NCI-H2171 (cell line): ENCODE measurements at regions not wholly inside any gene's neighbourhood (a gene's known extent, or its start where the extent isn't known, plus 50 kb on each side); places are given as distances from the start of the nearest gene placed in this dataset.

Experiments used
- DNase-seq: peaks from one replicate; lab custom pipeline; 2025; lab: John Stamatoyannopoulos, UW

DNA sequence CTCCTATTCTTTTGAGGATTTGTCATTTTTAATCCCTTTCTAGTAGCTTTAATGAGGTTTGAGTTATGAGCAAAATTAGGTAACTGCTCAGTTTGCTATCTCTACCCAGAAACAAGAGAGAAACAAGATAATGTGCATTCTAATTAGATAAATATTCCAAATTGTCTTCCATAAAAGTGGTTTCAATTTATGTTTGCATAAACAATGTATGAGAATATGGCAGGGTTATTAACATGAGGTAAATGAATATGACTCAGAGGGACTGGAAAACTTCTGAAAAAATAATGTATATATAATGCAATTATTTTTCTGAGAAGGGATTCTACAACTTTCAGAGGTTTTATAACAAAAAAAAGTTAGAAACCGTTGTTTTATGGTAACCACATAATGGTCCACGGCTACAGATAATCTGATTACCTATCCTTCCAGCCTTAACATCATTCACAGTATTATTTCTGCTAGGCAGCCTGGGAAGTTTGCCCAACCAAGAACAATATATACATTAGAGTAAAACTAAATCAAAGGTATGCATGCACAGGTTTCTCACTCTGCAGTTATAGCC, 101.2 kb downstream of the CRPPA start:
- no peak for DNase-seq

DNA sequence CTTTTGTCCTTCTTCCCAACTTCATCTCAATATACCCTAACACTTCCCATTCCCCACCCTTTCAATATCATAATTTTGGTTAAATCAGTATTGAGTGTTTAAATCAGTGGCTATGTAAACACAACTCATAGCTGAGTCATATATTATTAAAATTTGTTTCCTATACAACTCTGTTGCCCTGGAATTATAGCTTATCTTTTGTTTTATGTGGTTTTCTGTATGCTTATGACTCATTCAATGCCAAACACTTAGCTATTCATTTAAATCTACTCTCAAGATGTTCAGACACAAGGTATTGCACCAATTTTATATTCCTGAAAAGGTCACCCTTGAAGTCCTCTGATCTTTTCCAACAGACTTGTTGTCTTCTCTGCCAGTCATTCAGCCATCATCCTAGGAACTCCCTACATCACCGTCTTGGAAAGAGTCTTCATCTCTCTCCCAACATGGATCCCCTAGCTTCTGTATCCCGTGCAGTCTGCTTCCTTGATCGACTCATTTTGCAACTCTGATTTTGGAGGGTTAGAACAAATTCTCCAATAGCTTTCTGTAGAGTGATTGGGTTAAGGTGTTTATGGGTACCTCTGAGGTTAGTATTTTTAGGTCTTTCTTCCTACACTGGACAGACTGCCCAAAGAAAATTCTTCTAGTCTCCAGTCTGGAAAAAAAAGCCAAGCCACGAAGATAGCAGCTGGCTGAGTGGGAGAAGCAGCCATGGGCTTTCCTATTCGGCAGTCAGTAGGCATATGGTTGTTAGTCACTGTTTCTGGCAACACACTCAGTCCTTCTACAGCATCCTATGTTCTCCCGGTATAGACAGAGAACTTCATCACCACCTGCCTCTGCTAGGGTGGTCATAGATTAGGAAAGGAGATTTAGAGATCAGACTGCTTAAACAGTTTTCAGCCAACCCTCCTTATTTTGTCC, 102.1 kb downstream of the CRPPA start:
- no peak for DNase-seq

DNA sequence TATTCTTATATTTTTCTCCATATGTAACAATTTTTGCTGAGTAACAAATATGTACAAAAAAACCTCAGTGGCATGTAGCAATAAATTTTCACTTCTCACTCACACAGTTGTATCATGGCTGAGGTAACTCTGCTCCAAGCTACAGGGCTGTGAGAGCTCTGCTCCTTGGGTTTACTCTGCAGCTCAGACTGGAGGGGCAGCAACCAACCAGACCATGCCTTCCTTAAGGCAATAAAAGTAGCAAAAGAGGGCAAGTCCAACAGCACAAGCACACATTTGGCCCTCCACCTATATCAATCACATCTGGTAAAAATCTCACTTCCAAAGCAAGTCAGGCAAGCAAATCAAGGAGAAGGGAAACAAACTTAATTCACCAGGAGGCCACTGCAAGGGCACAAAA, 102.9 kb downstream of the CRPPA start:
- no peak for DNase-seq

DNA sequence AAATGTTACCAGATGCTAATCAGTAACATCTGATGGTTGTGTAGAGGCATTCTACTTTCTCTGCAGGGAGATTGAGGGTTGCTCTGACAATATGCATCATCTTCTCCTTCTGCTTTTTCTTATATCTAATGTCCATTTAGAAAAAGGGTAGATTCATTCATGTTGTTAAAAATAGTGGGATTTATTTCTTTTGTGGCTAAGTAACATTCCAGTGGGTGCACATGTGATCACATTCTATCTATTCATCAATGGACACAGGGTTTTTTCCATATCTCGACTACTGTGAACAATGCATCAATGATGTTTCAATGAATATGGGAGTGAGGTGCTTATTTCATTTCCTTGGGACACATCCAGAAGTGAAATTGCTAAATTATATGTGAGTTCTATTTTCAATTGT, 103.9 kb downstream of the CRPPA start:
- no peak for DNase-seq

DNA sequence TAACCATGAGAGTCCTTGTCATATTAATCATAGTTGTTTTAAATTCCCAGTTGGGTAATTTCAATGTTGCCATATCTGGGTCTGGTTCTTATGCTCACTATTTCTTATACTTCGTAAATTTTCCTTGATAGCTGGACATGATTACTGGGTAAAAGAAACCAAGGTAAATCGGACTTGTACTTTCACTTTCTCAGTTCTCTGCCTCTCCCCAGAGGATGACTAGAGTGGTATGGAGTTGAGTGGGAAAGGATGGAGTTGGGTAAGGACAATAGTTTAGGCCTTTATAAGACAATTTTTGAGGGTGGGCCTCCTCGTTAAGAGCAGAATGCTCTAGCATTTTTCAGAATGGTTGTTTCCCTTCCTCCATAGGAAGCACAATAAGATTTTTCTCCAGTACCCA, 106.1 kb downstream of the CRPPA start:
- no peak for DNase-seq

DNA sequence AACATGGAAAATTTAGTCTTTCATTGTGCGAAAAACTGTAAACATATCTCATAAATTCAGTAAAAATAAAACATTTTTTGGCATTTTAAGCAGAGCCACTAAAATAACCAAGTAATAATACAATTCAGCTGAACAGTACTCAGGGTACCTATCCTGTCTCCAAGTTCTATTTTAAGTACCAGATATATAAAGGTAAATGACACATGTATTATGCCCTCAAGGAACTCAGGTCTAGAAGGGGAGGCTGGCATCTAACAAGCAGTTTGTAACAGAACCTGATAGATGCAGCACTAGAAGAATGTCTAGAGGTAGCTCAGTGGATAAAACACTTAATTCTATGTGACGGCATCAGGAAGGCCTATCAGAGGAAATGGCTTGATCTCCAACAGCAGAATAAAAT, 112.2 kb downstream of the CRPPA start:
- no peak for DNase-seq

DNA sequence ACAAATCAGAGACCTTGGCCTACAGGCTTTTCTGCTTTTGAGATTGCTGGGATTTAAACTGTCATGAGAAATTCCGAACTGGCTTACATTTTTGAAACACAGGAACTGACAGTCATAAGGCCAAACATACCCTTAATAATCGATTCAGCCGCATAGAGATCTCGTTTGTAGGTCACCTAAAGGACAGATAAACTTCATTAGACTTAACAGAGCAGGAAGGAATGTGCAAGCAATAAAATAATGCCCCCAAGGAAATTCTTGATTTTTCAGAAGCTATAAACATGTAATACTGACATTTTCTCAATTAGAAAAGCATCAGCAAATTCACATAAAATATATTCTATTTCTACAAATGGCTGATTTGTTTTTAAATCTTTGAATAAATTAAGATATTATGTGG, 120.0 kb downstream of the CRPPA start:
- no peak for DNase-seq

DNA sequence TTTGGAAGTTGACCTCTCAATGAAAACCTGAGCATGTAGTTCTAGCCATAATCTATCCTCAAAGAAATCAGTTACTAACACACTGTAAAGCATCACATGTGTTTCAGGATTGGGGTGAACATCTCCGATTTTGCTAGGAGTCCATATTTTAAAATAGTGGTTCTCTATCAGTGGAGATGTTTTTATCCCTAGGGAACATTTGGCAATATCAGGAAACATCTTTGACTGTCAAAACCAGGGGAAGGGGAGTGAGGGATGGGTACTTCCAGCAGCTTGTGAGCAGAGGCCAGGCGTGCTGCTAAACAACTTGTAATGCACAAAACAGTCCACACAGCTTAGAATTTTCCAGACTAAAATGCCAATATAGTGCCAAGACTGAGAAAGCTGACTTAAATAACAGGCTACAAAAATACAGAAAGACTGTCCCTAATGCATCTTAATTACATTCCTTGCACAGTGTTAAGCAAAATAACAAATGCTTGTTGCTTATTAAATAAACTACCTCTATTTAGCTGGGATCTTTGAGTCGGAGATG, 120.9 kb downstream of the CRPPA start:
- no peak for DNase-seq

DNA sequence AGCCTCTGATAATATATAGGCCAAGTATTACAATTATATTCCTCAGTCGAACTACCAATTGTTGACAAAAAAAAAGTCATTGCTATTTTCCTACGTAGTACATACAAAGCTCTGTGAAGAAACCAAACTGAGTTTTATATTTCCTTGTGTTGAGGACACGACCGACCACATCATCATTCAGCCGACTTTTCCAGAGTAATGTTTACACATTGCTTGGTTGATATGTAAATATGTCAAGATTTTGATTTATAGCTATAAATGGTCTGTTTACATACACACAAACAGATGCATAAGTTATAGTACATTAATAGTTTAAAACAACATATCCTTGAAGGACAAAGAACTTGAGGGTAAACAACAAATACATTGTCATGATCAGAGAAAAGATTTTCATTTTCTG, 121.5 kb downstream of the CRPPA start:
- DNase-seq = no peak

DNA sequence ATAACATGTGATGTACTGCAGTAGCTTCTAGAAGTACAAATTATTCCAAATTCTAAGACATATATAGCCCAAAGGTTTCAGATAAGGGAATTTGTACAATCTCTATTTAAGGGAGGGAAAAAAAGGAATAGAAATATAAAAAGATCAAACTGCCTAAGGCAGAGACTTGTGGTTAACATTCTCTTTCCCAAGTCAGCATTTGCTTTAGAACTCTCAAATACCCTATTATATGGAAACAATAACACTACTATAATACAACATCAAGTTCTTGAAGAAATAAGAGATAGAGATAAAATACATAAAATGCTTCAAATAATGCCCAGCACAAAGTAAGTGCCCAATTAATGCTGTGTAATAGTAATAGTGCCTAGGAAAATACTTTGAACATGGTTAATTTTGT, 123.1 kb downstream of the CRPPA start:
- DNase-seq = no peak

DNA sequence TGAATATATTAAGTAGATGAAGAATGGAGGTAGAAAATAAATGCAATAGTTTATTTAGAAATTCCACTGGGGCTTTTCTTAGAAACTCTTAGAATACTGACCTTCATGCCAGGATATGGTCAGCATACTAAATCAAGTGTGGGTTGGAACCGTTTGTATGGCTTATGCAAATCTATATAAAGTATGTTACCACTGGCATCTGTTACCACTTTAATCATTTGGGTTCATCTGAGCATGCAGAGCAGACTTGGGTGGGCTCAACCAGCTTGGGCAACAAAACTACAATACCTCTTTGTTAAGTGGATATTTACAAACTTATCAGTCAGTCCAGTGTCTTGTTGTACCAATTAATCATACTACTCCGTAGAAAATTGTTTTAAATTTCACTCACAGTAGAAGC, 125.8 kb downstream of the CRPPA start:
- DNase-seq = no peak

DNA sequence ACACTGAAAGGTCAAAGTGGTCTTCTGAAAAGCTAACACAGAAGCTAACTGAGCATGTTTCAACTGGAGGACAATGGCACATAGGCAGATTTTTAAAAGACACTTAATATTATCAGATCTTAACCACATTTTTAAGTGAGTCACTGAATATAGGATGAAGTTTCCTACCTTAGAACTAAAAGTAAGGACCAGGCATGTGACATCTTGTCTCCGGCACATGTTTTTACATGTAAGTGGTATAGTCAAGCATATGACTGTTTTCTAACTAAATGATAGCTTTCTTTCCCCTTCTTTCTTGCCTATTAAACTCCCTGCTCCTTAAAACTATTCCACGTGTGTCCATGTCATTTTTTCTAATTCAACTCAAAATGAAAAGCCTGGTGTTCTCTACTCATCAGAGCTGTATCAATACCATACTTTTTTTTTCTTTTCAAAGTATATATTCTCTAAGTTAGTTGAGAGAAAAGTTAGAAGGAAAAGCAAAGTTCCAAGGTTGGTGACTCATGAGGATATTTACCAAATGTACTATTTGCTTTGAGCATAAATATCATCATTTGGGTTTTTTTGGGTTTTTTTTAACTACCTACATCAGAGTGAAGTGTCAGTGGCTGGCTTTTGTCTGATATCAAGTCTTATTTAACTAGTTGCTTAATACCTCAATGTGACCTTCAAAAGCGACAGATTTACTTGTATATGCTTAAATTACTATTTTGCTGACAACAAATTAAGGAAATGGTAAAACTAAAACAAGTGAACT, 127.5 kb downstream of the CRPPA start:
- no peak for DNase-seq

DNA sequence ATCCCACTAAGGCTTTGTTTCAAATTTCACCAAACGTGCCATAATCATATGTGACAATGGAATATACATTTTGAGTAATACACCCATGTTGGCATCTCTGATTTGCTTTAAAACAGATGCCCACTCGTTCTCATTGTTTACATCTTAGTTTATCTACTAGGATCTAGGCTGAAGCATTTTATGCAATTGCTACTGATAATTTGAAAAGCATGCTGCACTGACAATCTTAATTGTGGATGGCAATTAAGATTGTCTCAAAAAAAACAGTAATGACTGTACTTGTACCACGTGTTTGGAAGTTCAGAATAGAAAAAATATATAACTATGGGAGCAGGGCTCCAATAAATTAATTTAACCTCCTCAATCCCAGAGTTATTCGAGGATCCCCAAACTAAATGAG, 136.8 kb downstream of the CRPPA start:
- no peak for DNase-seq

DNA sequence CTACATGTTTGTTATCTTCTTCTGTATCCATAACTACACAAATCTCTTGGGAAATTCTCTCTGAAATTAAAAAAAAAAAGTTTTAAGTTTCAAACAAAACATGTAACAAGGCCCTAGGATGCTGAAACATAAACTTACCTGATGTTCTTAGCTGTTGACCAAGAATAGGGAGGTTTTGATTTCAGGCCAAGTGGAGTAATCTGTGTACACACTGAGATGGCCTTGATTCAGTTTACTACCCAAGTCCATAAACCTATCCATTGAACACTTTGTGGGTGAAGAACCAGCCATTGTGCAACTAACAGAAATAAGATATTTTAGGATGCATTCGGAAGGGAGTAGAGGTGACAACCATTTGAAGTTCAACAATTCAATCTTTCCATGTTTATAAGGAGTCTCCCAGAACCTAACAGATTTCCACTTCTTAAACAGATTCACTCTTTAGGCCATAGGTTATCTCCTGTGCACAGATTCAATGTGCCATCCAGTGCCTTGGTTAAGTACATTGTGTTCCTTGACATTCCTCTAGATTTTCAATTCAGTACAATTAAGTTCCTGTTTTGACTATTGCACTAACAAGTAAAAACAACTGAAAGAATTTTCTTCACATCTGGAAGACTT, 143.1 kb downstream of the CRPPA start:
- DNase-seq = no peak

DNA sequence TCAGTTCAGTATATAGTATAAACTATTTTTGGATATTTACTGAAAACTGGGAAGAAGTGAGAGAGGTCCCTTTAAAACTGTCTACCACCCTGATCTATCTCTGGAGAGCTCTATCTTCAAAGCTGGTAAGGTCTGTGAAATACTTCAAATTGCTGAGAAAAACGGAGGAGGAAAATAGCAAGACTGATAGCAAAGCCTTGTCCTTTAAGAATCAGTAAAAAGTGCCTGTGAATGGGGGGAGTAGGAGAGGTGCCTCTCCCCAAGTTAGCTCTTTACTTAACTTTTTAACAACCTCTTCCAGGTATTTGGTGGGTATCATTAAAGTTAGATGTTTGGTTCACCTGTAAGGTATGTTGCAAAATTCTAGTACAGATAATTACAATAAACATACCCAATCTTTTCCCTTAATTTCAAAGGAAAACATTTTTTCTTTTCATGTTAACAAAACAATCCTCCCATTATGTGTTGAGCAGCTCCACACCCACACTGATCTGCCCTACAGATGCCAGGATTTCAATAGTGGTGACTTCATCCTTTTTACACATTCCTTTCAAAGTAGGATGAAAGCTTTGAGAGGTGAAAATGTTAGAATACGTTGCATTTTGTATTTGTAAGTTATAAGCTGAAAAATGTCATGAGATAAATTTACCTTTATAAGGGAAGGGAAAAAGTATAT, 149.2 kb downstream of the CRPPA start:
- no peak for DNase-seq

DNA sequence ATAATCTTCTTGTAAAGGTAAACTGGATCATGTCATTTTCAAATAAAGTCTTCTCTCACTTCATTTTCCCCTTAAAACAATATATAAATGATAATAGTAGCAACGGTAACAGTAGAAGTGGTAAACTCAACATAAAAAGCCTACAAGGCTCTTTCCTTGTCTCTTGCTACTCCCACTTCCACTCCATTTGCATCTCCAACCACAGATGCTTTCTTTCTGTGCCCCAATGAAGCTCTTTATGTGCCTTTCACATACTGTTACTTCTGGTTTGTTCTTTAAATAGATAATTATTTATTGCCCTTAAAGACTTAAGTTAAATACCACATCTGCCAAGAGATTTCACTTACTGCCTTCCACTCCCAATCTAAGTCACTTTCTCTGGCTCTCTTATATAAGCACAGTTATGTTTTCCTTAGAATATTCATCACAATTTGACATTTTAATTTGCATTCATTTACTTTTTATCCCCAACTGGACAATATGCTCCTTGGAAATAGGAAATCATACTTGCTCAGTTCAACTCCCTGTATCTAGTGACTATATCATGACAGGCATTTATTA, 149.9 kb downstream of the CRPPA start:
- no peak for DNase-seq

DNA sequence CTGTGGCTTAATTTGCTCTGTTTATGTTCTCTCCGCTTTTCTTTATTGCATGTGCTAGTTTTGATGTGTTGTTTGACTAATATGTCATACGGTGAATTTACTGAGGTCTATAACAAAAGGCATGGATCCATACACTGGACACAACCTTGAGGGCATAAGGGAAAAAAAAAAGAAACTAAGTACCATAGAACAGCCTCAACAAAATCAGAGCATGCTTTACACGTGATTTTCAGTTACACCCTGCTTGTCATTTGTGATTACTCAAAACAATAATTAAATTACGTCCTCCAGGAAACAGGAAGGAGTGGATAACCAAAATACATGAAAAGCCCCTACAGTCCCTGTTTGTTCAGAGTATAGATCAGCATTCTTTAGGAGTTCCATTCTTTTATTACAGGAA, 150.5 kb downstream of the CRPPA start:
- no peak for DNase-seq

DNA sequence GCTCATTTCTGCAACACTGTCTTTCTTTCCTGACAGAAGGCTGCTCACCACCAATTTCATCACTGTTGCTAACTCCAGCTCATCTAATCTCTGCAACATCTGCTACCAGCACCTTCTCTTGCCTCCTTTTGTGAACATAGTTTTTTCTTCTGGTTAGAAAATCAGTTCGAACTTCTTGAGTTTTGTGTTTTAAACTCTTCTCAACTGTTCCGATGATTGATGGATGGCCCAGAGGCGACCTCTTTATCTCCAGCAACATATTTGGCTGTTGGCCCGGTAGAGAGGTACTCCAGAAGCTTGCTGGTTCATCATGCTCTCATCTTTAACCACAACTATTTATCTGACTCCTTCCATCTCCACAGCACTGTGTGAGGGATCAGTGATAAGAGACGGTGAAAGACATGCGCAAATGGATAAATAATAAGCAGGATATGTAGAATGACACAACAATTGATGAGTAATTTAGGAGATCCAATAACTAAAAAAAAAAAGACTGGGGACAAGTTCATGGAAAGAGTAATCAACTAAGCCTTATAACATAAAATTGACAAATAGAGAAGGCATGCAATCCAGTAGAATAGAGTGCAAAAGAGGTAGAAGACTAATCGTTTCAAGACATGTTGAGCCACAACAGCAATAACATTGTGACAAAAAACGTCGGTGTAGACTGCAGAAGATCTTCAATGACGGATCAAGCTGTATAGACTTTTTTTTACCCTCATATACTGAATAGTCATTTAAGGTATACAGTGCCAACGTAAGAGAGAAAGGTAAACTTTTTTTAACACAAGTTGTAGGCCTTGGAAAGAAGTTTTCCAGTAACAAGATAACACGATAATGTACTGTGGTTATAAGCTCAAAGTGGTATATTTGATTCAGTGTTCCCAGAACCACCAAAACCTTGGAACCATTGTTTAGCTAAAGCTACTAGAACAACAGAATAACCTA, 152.2 kb downstream of the CRPPA start:
- no peak for DNase-seq

DNA sequence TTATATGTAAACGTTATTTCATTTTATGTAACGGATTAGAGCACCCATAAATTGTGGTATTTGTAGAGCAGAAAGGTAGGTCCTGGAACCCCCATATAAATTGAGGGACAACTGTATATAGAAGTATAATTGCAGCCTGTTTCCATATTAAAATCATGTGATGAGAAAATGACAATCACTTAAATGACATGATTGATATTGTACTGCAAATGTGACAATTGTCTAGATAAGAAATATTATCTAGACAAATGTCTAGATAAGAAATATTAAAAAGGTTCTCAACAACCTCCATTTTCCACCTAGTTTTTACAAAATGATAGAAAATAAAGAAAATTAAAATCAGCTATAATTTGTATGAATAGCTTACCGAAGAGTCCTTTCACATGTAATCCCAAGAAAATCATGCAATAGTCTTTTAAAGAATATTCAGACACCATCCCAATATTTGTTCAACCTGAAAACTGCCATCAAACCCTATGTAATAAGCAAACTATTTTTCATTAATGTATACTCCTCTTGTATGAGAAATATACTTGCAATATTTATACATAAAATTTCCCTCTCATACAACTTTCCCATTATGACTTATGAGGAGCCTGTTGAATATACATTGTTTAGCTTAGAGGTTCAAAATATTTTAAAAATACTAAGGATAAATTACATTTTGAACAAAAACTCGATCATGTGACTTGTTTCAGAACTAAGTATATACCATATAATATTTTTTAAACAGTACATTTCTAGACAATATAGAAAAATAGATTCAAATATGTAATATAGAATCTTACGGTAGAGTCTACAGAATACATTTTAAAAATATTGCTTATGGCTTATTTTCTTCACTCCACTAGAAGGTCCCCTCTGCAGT, 153.2 kb downstream of the CRPPA start:
- DNase-seq = no peak
